Testis (tissue), 2 donors: ENCODE measurements at regions not wholly inside any gene's neighbourhood (a gene's known extent, or its start where the extent isn't known, plus 50 kb on each side); places are given as distances from the start of the nearest gene placed in this dataset.

Experiments used
- POLR2A ChIP-seq: fragments of 450-650 bp; IDR thresholded peaks from one replicate; pipeline ENCODE4 v1.6.1; 2017; ENCODE audit warnings: antibody characterized with exemption, mild to moderate bottlenecking, moderate library complexity
- TF ChIP-seq, protein P1 (sequence below), 3 experiments: fragments of 450-650 bp in 2 of 3; fragments of 200-600 bp in 1 of 3; sonication (generic) in 1 of 3; IDR thresholded peaks; one replicate each; pipeline ENCODE4 v1.5.1; 2016 to 2019; ENCODE audit warnings: antibody characterized with exemption in 3 of 3, mild to moderate bottlenecking in 2 of 3, moderate library complexity in 1 of 3

DNA sequence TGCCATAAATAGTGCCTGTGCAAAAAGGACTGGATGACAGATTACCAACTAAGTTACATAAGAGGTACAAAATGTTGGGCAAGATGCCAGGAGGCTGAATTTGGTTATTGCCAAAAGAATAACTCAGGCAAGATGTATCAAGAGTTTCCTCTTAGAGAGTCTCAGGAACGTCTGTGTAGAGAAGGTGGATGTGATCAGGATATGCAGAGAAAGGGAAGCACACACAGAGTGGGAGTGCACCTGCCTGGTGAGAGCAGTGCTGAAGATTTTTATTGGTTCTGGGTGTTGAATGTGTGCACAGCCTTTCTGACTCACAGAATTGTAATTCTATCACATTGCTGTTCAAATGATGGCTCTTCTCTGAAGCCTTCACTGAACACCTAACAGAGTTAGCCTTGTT, 156.8 kb upstream of the HS3ST1 start:
- TF ChIP-seq, protein P1, sequence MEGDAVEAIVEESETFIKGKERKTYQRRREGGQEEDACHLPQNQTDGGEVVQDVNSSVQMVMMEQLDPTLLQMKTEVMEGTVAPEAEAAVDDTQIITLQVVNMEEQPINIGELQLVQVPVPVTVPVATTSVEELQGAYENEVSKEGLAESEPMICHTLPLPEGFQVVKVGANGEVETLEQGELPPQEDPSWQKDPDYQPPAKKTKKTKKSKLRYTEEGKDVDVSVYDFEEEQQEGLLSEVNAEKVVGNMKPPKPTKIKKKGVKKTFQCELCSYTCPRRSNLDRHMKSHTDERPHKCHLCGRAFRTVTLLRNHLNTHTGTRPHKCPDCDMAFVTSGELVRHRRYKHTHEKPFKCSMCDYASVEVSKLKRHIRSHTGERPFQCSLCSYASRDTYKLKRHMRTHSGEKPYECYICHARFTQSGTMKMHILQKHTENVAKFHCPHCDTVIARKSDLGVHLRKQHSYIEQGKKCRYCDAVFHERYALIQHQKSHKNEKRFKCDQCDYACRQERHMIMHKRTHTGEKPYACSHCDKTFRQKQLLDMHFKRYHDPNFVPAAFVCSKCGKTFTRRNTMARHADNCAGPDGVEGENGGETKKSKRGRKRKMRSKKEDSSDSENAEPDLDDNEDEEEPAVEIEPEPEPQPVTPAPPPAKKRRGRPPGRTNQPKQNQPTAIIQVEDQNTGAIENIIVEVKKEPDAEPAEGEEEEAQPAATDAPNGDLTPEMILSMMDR (IDR thresholded peaks at IDR 0.05): no peak
- TF ChIP-seq POLR2A: no peak
